ENCODE measurements at regions not wholly inside any gene's neighbourhood (a gene's known extent, or its start where the extent isn't known, plus 50 kb on each side); places are given as distances from the start of the nearest gene placed in this dataset.
"Not testable (repeated sequence)": the region's sequence is repeated elsewhere in the genome, so short reads cannot be mapped to it uniquely, and the experiment has no call there.

- DNase-seq (ENCODE audit: low spot score), result no peak
Measured at GRCh38 chr2:142649581-142649980, 227.9 kb upstream of the KYNU start.

- no peak for DNase-seq (ENCODE audit: low spot score)
Measured at GRCh38 chr2:142642650-142643049, 234.8 kb upstream of the KYNU start.

DNA sequence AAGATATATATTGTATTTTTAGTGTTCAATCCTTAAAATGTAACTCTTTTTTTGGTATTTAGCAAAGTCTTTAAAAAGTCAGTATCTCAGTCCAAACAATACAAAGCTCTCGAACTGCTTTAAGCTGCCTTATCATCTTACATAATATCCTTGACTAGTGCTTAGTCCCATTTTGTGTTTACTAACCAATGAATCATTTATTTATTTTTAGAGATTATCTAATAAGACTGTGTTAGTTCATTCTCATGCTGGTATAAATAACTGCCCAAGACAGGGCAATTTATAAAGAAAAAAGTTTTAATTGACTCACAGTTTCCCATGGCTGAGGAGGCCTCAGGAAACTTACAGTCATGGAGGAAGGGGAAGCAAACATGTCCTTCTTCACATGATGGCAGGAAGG, 248.3 kb upstream of the KYNU start:
- DNase-seq (ENCODE audit: low spot score), result no peak

GRCh38 chr2:142621287-142621686, 256.2 kb upstream of the KYNU start:
- no peak for DNase-seq (ENCODE audit: low spot score)

DNA sequence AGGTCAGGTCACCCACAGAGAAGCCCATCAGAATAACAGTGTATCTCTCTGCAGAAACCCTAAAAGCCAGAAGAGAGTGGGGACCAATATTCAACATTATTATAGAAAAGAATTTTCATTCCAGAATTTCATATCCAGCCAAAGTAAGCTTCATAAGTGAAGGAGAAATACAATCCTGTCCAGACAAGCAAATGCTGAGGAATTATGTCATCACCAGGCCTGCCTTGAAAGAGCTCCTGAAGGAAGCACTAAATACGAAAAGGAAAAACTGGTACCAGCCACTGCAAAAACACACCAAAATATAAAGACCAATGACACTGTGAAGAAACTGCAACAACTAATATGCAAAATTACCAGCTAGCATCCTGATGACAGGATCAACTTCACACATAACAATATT, 260.0 kb upstream of the KYNU start:
- no peak for DNase-seq (ENCODE audit: low spot score)

DNA sequence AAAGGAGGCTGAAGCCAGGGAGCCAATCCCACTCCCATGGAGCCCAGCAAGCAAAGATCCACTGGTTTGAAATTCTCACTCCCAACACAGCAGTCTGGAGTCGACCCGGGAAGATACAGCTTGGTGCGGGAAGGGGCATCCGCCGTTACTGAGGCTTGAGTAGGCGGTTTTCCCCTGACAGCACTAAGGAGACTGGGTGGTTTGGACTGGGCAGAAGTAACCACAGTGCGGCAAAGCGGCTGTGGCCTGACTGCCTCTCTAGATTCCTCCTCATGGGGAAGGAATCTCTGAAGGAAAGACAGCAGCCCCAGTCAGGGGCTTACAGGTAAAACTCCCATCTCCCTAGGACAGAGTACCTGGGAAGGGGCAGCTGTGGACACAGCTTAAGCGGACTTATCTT, 261.6 kb upstream of the KYNU start:
- DNase-seq (ENCODE audit: low spot score), result no peak

DNA sequence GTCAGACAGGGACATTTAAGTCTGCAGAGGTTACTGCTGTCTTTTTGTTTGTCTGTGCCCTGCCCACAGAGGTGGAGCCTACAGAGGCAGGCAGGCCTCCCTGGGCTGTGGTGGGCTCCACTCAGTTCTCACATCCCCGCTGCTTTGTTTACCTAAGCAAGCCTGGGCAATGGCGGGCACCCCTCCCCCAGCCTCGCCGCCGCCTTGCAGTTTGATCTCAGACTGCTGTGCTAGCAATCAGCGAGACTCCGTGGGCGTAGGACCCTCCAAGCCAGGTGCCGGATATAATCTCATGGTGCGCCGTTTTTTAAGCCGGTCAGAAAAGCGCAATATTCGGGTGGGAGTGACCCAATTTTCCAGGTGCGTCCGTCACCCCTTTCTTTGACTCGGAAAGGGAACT, 264.3 kb upstream of the KYNU start:
- not testable (repeated sequence) for DNase-seq (ENCODE audit: low spot score)

- no peak for DNase-seq (ENCODE audit: low spot score)
Measured at GRCh38 chr2:142605421-142605820, 272.0 kb upstream of the KYNU start.

- no peak for DNase-seq (ENCODE audit: low spot score)
Measured at GRCh38 chr2:142603759-142604158, 273.7 kb upstream of the KYNU start.

GRCh38 chr2:142602418-142602989, 275.0 kb upstream of the KYNU start:
- DNase-seq (ENCODE audit: low spot score), result no peak

GRCh38 chr2:142601794-142602193, 275.7 kb upstream of the KYNU start:
- DNase-seq (ENCODE audit: low spot score), result no peak

GRCh38 chr2:142599504-142599903, 278.0 kb upstream of the KYNU start:
- DNase-seq (ENCODE audit: low spot score), result no peak

- no peak for DNase-seq (ENCODE audit: low spot score)
Measured at GRCh38 chr2:142598846-142599245, 278.6 kb upstream of the KYNU start.

DNA sequence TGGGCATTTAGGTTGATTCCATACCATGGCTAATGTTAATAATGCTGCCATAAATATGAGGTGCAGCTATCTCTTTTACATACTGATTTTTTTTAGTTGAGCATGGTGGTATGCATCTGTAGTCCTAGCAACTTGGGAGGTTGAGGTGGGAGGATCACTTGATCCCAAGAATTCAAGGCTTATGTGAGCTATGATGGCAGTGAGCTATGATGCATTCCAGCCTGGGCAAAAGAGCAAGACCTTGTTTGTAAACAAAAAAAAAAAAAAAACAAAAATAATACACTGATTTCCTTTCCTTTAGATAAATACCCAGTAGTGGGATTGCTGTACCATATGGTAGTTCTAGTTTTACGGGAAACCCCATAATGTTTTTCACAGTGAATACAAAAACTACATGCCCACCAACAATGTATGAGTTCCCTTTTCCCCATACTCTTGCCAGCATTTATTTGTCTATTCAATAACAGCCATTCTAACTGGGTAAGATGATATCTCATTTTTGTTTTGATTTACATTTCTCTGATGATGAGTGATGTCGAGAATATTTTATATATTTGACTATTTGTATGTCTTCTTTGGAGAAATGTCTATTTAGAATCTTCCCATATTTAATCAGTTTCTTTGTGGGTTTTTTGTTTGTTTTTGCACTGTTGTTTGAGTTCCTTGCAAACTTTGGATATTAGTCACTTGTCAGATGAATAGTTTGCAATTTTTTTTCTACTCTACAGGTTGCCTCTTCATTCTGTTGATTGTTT, 281.0 kb upstream of the KYNU start:
- DNase-seq (ENCODE audit: low spot score), result no peak

DNA sequence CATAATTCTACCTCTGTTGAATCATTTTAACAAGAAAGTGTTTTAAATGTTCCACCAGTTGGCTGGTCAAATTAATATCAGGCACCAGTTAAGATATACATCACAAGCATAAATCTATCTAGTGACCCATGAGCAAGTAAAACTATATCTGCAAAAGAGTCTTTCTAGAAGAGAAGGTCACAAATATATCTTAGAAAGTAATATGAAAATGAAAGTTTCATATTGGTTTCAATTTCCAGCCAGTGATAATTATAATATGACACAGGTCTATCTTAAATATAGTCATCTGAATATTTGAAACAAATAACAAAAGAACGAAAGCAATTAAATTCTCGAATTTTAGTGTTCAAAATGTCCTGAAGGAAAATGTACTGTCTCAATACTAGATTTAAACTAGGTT, 282.5 kb upstream of the KYNU start:
- no peak for DNase-seq (ENCODE audit: low spot score)

DNA sequence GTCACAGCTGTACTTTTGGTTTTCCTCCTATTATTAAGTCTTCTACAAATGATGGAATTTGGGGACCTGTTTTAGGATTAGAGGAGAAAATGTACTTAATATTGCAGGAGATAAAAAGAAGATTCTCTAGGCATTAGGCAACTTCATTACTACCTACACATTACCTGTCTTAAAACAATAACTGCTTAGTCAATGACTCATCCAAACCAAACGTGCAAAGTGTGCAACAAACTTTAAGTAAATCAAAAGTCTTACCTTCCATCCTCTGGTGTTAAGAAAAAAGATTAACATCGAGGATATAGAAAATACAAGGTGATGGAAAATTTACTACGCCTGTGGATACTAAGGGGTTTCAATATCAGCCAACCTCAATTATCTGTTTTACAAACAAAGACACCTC, 285.3 kb upstream of the KYNU start:
- DNase-seq (ENCODE audit: low spot score), result no peak

DNA sequence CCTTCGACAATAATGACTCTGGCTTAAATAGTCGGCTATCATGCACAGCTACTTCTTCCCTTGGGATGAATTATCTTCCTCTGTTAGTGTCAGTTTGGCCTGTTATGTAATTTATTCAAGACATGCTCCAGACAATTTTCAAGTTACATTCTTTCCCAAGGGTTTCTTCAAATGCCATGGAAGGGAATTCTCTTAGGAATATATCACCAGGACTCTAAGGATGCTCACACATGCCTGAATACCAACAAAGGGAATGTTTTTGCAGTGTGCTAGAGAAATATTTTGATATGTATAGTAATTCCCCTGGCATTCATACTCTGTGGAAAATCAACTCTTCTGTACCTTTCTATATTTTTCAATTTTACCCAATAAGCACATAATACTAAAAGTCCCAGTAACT, 286.0 kb upstream of the KYNU start:
- no peak for DNase-seq (ENCODE audit: low spot score)

GRCh38 chr2:142588269-142588668, 289.2 kb upstream of the KYNU start:
- no peak for DNase-seq (ENCODE audit: low spot score)

GRCh38 chr2:142586693-142587580, 290.5 kb upstream of the KYNU start:
- no peak for DNase-seq (ENCODE audit: low spot score)

- DNase-seq (ENCODE audit: low spot score), result no peak
Measured at GRCh38 chr2:142585785-142586184, 291.7 kb upstream of the KYNU start.

- DNase-seq (ENCODE audit: low spot score), result no peak
Measured at GRCh38 chr2:142582317-142582716, 295.1 kb upstream of the KYNU start.

DNA sequence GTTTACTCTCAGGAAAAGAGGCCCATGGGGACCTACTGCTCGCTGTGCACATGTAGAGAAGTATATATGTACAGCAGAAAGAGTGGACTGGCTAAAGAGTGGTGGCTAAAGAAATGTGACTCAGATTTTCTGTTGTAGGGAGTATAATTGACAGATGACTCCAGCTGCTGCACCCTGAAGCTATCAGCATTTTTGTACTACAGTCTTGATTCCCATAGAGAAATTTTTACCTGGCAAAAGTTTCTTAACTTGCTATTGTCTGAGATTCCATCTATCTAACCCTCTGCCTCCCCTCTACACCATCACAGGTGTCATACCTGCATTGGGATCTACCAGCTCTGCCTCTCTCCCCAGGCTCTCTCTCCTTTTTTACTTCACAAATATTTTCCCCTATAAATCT, 296.0 kb upstream of the KYNU start:
- DNase-seq (ENCODE audit: low spot score), result no peak

- no peak for DNase-seq (ENCODE audit: low spot score)
Measured at GRCh38 chr2:142580691-142581090, 296.8 kb upstream of the KYNU start.

Data from germinal center (tissue), 1 donor.